ENCODE measurements at regions not wholly inside any gene's neighbourhood (a gene's known extent, or its start where the extent isn't known, plus 50 kb on each side); places are given as distances from the start of the nearest gene placed in this dataset.

DNA sequence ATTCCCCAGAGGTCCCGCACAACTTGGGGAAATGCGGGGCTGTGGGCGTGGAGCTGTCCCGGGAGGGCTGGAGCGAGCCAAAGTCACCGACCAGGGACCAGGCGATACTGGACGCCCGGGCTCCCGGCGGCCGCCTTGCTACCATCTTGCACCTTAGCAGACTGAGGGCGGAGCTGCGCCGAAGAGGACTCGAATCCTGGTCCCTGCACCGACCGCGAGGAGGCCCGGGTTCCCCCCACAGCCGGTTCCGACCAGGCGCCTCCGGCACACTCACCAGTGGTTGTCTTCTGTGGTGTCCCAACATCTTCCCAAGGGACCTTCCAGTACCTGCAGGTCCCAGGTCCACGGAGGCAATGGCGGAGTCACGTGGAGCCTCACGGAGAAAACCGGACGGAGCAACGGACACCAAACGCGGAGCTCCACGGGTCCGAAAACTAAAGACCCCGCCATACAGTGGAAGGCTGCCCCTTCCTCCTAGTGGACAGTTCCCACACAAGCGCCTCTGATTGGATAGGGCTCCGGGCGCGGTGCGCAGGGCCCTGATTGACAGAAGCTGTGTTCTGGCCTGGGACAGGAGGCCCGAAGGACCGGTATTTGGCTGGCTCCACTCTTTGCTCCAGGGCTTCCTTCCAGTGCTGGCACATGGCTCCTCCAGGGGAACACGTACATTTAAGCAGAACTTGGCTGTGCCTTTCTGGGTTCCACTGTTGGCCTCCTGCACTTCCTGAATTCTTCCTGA, 124.6 kb upstream of the ZNF479 start:
- no peaks in the 10 kb centered on the region for H3K27me3 ChIP-seq (ENCODE audit: control insufficient read depth, insufficient read depth, low read length)
- DNase-seq (no peak), FAIRE-seq (no peak)
- H3K27ac ChIP-seq (ENCODE audit: low read depth in 2 of 2, low read length in 2 of 2) = no peak overlapping the region
- no peak overlapping the region for H3K4me3 ChIP-seq (ENCODE audit: low read length in 3 of 3)
- peaks cover 0 to 5% (median 0%) of the 10 kb centered on the region in 3 donors for H3K9me3 ChIP-seq (ENCODE audit: control insufficient read depth in 2 of 3, insufficient read depth in 1 of 3, low read length in 3 of 3)
- TF ChIP-seq, protein P1, sequence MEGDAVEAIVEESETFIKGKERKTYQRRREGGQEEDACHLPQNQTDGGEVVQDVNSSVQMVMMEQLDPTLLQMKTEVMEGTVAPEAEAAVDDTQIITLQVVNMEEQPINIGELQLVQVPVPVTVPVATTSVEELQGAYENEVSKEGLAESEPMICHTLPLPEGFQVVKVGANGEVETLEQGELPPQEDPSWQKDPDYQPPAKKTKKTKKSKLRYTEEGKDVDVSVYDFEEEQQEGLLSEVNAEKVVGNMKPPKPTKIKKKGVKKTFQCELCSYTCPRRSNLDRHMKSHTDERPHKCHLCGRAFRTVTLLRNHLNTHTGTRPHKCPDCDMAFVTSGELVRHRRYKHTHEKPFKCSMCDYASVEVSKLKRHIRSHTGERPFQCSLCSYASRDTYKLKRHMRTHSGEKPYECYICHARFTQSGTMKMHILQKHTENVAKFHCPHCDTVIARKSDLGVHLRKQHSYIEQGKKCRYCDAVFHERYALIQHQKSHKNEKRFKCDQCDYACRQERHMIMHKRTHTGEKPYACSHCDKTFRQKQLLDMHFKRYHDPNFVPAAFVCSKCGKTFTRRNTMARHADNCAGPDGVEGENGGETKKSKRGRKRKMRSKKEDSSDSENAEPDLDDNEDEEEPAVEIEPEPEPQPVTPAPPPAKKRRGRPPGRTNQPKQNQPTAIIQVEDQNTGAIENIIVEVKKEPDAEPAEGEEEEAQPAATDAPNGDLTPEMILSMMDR (IDR thresholded peaks at IDR 0.05; ENCODE audit: borderline replicate concordance, extremely low read depth, insufficient read depth) = no peak
- H3K4me1 ChIP-seq (ENCODE audit: control insufficient read depth in 2 of 3, insufficient read depth in 2 of 3, low read depth in 1 of 3, low read length in 3 of 3) = no peaks in the 10 kb centered on the region
- no peaks in the 10 kb centered on the region for H3K36me3 ChIP-seq (ENCODE audit: control insufficient read depth in 2 of 3, insufficient read depth in 3 of 3, low read length in 3 of 3)
- intact Hi-C loops (cut with DNase I) = no loop called here
- no peak overlapping the region for H3K9ac ChIP-seq (ENCODE audit: low read length in 3 of 3)

GRCh38 chr7:57274535-57275283, 142.5 kb upstream of the ZNF479 start:
- intact Hi-C loops (cut with DNase I) = no loop called here
- Histone ChIP-seq H3K27ac (ENCODE audit: low read depth in 2 of 2, low read length in 2 of 2) (no peak overlapping the region), H3K9ac (ENCODE audit: low read length in 3 of 3) (no peak overlapping the region), H3K4me3 (ENCODE audit: low read length in 3 of 3) (no peak overlapping the region), H3K36me3 (ENCODE audit: control insufficient read depth in 2 of 3, insufficient read depth in 3 of 3, low read length in 3 of 3) (no peaks in the 10 kb centered on the region), H3K4me1 (ENCODE audit: control insufficient read depth in 2 of 3, insufficient read depth in 2 of 3, low read depth in 1 of 3, low read length in 3 of 3) (no peaks in the 10 kb centered on the region), H3K27me3 (ENCODE audit: control insufficient read depth, insufficient read depth, low read length) (no peaks in the 10 kb centered on the region), H3K9me3 (ENCODE audit: control insufficient read depth in 2 of 3, insufficient read depth in 1 of 3, low read length in 3 of 3) (peaks cover 0 to 35% (median 12%) of the 10 kb centered on the region in 3 donors)
- TF ChIP-seq, protein P1 (IDR thresholded peaks at IDR 0.05; ENCODE audit: borderline replicate concordance, extremely low read depth, insufficient read depth) = no peak
- FAIRE-seq (no peak), DNase-seq (no peak)

- no peak overlapping the region for H3K9ac ChIP-seq (ENCODE audit: low read length in 3 of 3)
These were observed 149.2 kb upstream of the ZNF716 start for GRCh38 chr7:57300747-57301146.

More at GRCh38 chr7:57300747-57301146, 149.2 kb upstream of the ZNF716 start:
- no peak overlapping the region for H3K4me3 ChIP-seq (ENCODE audit: low read length in 3 of 3)
- H3K9me3 ChIP-seq (ENCODE audit: control insufficient read depth in 2 of 3, insufficient read depth in 1 of 3, low read length in 3 of 3) = peaks cover 0 to 4% (median 0%) of the 10 kb centered on the region in 3 donors
- H3K4me1 ChIP-seq (ENCODE audit: control insufficient read depth in 2 of 3, insufficient read depth in 2 of 3, low read depth in 1 of 3, low read length in 3 of 3) = no peaks in the 10 kb centered on the region
- TF ChIP-seq, protein P1 (IDR thresholded peaks at IDR 0.05; ENCODE audit: borderline replicate concordance, extremely low read depth, insufficient read depth) = no peak
- no peak overlapping the region for H3K27ac ChIP-seq (ENCODE audit: low read depth in 2 of 2, low read length in 2 of 2)
- intact Hi-C loops (cut with DNase I) = no loop called here
- H3K27me3 ChIP-seq (ENCODE audit: control insufficient read depth, insufficient read depth, low read length) = no peaks in the 10 kb centered on the region
- no peaks in the 10 kb centered on the region for H3K36me3 ChIP-seq (ENCODE audit: control insufficient read depth in 2 of 3, insufficient read depth in 3 of 3, low read length in 3 of 3)
- FAIRE-seq (no peak), DNase-seq (no peak)
